HG02759 (cell line): ENCODE measurements at regions not wholly inside any gene's neighbourhood (a gene's known extent, or its start where the extent isn't known, plus 50 kb on each side); places are given as distances from the start of the nearest gene placed in this dataset.

Experiments
- ATAC-seq: cut with Tn5 transposase; IDR thresholded peaks from one replicate; pipeline ENCODE4 v1.9.1; 2021; ENCODE audit warnings: mild to moderate bottlenecking, moderate library complexity; ENCODE audit not compliant: unreplicated experiment

GRCh38 chr2:72004976-72005375 lies 142.7 kb downstream of the CYP26B1 start:
- ATAC-seq: no peak

GRCh38 chr2:72004201-72004915 lies 143.3 kb downstream of the CYP26B1 start:
- ATAC-seq: no peak

- ATAC-seq: no peak
Measured at GRCh38 chr2:72003796-72004195, 143.9 kb downstream of the CYP26B1 start.

- ATAC-seq: no peak
Measured at GRCh38 chr2:72003124-72003523, 144.5 kb downstream of the CYP26B1 start.

- ATAC-seq: no peak
Measured at GRCh38 chr2:72001937-72002690, 145.5 kb downstream of the CYP26B1 start.

GRCh38 chr2:72000110-72000509 lies 147.6 kb downstream of the CYP26B1 start:
- no peak for ATAC-seq

- ATAC-seq: no peak
Measured at GRCh38 chr2:71999580-71999979, 148.1 kb downstream of the CYP26B1 start.

GRCh38 chr2:71997843-71998242 lies 149.8 kb downstream of the CYP26B1 start:
- no peak for ATAC-seq

GRCh38 chr2:71995067-71995665 lies 152.5 kb downstream of the CYP26B1 start:
- no peak for ATAC-seq

- no peak for ATAC-seq
Measured at GRCh38 chr2:71992036-71992435, 155.6 kb downstream of the CYP26B1 start.

GRCh38 chr2:71991397-71991796 lies 156.3 kb downstream of the CYP26B1 start:
- ATAC-seq: no peak

- no peak for ATAC-seq
Measured at GRCh38 chr2:71990826-71991225, 156.8 kb downstream of the CYP26B1 start.

GRCh38 chr2:71990122-71990521 lies 157.5 kb downstream of the CYP26B1 start:
- ATAC-seq: no peak

GRCh38 chr2:71989671-71990070 lies 158.0 kb downstream of the CYP26B1 start:
- no peak for ATAC-seq

- ATAC-seq: no peak
Measured at GRCh38 chr2:71988170-71988569, 159.5 kb downstream of the CYP26B1 start.

- ATAC-seq: no peak
Measured at GRCh38 chr2:71976685-71977084, 171.0 kb downstream of the CYP26B1 start.

- no peak for ATAC-seq
Measured at GRCh38 chr2:71974846-71975245, 172.8 kb downstream of the CYP26B1 start.

GRCh38 chr2:71971493-71971892 lies 176.2 kb downstream of the CYP26B1 start:
- no peak for ATAC-seq

GRCh38 chr2:71965530-71965929 lies 182.1 kb downstream of the CYP26B1 start:
- ATAC-seq: no peak

- no peak for ATAC-seq
Measured at GRCh38 chr2:71962911-71963694, 184.6 kb downstream of the CYP26B1 start.

- no peak for ATAC-seq
Measured at GRCh38 chr2:71962350-71962749, 185.3 kb downstream of the CYP26B1 start.
